Skin epidermis (tissue), 12 donors: ENCODE measurements at regions not wholly inside any gene's neighbourhood (a gene's known extent, or its start where the extent isn't known, plus 50 kb on each side); places are given as distances from the start of the nearest gene placed in this dataset.
"Not testable (repeated sequence)": the region's sequence is repeated elsewhere in the genome, so short reads cannot be mapped to it uniquely, and the experiment has no call there.

ENCODE experiments used
- H3K27ac ChIP-seq, 21 experiments: fragments of 200-600 bp; sonication (generic) in 11 of 21; one replicate each; pipeline ENCODE4 v1.5.0; 2020; ENCODE audit warnings: mild to moderate bottlenecking in 3 of 21, inconsistent platforms in 2 of 21, moderate library complexity in 2 of 21
- H3K4me3 ChIP-seq, 7 experiments: fragments of 200-600 bp; sonication (generic) in 2 of 7; one replicate each; pipeline ENCODE4 v1.5.0; 2020; ENCODE audit warnings: inconsistent platforms in 2 of 7, mild to moderate bottlenecking in 2 of 7, moderate library complexity in 1 of 7

DNA sequence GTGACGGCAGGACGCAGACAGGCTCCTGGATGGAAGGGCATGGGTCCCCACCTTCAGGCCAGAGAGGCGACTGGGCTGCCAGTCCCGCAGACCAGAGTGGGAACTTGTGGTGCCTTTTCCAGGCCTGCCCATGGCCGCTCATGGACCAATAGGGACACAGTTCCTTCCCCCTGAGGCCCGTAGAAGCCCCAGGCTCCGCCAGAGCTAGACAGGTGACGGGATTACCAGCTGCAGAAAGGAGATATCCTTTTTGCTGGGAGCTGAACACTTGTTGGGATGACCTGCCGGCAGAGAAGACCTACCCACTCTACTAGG, 73.6 kb upstream of the RASSF8 start:
- Histone ChIP-seq H3K4me3 (no peak overlapping the region), H3K27ac (no peak overlapping the region)

DNA sequence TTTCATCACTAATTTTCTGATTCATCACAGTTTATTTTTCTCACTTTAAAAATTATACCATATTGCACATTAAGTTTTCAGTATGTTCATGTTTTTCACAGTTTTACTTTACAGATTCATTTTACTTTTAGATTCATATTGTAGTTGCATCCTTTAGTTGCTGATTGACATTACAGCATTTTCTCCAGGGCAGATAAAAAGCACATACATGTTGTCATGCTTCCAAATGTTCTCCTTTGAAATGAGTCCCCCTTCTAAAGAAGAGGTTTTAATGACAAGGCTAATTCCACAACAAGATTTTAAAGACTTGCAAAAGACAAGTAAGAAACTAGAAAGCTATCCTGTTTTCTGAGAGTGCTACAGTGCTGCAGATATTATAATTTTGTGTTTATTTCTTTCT, 72.1 kb upstream of the RASSF8 start:
- no peak overlapping the region for H3K27ac ChIP-seq
- no peak overlapping the region for H3K4me3 ChIP-seq

DNA sequence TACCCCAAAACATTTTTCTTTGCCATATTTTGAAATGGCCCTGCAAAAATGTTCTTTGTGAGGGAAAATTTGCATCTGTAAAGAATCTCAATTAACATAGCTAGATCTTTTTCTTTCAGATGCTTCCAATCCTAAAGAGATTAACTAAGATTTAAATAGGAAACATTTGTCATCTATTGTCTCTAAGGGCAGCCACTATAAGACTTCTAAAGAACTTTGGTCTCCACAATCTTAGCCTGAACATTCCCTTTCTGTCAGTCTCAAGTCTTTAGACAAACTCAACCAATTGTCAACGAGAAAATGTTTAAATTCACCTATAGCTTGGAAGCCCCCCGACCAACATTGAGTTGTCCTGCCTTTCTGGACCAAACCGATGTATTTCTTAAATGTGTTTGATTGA, 71.1 kb upstream of the RASSF8 start:
- Histone ChIP-seq H3K27ac (no peak overlapping the region), H3K4me3 (no peak overlapping the region)

DNA sequence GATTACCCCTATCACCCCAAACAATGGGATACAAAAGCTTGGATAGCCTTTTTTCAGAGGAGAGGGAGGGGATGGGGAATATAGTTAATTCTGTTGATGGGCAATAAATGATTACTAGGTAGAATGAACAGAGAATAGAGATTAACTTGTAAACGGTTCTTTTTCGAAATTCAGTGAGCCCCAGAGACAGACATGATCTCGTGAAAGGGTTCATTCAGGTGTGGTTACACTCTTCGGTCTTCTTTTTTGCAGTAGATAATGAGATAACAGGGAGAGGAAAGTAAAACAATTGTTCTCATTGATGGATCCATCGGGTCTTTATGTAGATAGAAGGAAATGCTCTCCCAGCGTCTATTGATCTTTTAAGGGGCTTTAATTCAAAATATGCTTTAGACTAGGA, 69.3 kb upstream of the RASSF8 start:
- H3K27ac ChIP-seq = no peak overlapping the region
- H3K4me3 ChIP-seq = no peak overlapping the region

DNA sequence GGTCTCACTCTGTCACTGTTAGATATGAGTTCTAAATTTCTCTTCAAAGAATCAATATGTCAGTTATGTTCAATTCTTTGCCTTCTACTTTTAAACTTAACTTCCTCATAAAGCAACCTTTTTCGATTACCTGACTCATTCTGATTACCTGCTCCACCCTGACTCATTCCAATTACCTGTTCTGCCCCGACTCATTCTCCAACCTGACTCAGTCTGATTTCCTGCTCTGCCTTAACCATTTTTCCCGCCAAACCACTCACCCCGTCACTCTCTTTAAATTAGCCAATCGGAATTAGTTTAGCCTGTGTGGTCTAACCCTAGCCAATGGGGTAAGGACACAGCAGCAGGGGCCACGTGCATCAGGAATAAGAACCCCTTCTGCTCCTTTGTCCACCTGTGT, 67.4 kb upstream of the RASSF8 start:
- H3K27ac ChIP-seq, H3K4me3 ChIP-seq: not testable (repeated sequence)

DNA sequence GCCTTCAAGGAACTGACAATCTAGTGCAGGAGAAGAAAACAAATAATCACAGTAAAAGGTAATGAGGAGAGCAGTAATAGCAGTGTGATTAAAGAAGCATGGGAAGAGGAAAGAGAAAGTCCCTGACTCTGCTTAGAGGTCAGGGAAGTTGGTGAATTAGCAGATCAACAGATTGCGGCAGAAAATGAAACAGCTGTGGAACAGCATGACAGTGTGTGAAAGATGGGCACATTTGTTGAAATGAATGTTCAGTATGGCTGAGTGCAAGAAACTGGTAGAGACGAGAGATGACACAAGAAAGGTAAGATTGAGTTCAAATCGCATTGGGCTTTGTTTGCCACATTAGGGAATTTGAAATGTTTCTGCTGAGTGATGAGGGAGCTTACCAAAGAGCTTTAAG, 63.7 kb upstream of the RASSF8 start:
- H3K27ac ChIP-seq = no peak overlapping the region
- no peak overlapping the region for H3K4me3 ChIP-seq

DNA sequence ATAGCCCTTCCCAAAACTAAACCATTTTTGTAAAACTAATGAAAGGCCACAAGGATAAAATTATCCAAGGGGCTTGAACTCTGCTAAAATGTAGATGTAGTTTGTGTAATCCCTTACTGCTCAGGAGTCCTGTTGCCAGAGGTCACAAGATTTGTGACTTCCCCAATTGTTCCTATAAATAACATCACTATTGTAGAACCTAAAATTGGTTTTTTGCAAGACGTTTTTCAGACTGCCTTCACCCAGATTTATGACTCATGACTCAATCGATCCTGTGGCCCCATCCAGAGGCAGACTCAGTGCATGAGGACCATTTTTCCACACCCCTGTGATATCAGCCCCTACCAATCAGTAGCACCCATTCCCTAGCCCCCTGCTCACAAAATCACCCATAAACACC, 61.5 kb upstream of the RASSF8 start:
- Histone ChIP-seq H3K4me3 (no peak overlapping the region), H3K27ac (no peak overlapping the region)

DNA sequence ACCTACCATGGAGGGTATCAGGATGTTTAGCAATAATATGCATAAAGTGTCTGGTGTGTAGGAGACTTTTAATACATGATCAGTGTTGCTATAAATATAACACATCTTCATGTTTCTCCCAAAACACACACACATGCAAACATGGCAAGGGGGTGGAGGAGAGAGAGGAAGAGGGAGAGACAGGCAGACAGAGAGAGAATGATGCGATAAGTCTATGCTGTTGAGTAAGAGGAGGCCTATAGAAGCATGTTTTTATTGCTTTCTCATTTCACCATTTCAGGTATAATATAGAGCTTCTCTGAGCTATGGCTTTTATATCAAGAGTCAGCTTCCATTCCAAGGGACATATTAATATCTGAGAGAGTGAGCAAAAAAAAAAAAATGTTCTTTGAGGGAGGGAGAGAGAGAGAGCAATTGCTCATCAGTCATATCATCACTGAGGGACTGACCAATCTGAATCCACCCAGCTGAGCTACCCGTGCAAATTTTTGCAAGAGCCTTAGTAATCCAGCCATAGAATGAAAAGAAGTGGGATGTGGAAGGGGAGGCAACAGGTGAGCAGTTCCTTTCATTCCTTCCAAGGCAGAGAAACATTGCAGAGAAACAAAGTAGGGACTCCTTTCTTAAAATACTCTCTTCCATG, 54.8 kb upstream of the RASSF8 start:
- Histone ChIP-seq H3K4me3 (no peak overlapping the region), H3K27ac (no peak overlapping the region)

DNA sequence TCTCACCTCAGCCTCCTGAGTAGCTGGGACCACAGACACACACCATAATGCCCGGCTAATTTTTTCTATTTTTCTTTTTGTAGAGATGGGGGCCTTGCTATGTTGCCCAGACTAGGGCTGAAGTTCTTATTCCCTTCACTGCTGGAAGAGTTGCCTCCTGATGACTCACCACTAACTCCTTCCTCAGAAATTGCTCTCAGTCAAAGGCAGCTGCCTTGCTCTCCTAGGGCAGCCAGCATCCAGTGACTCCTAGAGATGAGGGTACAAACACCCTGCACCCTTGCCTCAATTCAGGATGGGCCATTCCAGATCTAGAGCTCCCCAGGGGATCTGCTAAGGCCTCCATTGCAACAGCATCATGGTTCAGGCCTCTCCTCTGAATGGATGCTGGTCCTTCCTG, 54.0 kb upstream of the RASSF8 start:
- H3K27ac ChIP-seq = no peak overlapping the region
- H3K4me3 ChIP-seq = no peak overlapping the region

DNA sequence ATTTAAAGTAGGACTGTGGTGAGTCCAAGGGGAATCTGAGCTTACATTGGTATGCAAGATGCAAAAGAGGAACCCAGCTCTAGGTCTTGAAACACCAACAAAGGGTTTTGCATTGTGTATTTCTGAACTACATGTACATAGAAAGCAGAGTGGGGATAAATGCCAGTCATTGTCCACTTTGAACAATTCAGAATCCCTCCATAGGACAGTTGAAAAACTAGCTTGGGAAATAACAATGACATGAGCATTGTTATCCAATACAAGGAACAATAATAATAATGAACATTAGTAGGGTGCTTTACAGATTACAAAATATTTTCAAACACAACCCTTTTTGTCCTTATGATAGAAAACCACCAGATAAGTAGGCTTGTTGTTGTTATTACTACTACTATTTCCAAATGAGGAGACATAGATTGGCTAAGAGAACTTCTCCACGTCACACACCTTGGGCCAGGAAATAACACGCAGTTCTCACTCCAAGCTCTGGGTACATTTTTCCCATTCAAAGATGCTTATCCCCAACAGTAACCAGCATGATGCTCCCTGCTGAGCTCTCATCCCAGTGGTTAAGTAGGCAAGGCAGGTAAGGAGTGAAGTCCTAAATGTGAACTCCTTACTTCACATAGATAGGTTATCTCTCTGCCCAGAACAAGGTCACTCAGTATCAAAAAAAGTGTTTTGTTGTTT, 51.7 kb upstream of the RASSF8 start:
- H3K27ac ChIP-seq = no peak overlapping the region
- no peak overlapping the region for H3K4me3 ChIP-seq
